HG03457 (cell line): ENCODE measurements at regions not wholly inside any gene's neighbourhood (a gene's known extent, or its start where the extent isn't known, plus 50 kb on each side); places are given as distances from the start of the nearest gene placed in this dataset.
"Not testable (repeated sequence)": the region's sequence is repeated elsewhere in the genome, so short reads cannot be mapped to it uniquely, and the experiment has no call there.

ENCODE experiments used
- ATAC-seq: cut with Tn5 transposase; IDR thresholded peaks from one replicate; pipeline ENCODE4 v1.9.1; 2021; ENCODE audit warnings: moderate number of reproducible peaks; ENCODE audit not compliant: unreplicated experiment

DNA sequence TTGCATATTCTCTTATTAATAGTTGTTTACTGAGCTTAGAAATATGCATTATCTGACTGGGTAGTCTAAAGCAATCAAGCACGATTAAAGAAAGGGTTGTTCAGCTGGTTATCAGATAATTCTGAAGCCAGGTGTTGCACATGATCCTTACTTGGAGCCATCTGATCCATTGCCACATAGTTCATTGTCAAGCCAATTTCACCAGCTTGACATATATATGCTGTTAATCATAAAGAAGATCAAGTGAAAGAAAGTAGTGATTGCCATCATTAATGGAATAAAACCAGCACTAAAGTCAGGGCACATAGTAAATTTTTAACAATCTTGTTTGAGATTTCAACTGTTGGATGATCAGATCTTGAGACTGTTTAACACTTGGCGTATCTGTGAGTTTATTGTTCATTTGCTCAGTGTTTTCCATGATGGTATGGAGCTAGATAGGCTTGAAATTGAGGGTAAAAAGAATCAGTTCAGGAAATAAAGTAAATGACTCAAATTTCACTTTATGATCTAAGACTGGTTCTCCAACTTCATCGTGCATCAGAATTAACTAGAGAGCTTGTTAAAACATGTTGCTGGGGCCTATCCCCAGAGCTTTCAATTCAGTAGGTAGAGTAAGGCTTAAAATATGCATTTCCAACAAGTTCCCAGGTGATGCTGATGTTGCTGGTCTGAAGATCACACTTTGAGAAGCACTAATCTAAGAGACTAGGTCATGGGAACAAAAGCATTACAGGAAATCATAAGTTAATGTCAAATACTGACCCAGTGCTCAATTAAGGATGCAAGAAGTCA is 539.6 kb downstream of the SATB2 start:
- no peak for ATAC-seq

- no peak for ATAC-seq
Measured at GRCh38 chr2:198917275-198917674, 540.5 kb downstream of the SATB2 start.

GRCh38 chr2:198916548-198917080 is 541.1 kb downstream of the SATB2 start:
- no peak for ATAC-seq

DNA sequence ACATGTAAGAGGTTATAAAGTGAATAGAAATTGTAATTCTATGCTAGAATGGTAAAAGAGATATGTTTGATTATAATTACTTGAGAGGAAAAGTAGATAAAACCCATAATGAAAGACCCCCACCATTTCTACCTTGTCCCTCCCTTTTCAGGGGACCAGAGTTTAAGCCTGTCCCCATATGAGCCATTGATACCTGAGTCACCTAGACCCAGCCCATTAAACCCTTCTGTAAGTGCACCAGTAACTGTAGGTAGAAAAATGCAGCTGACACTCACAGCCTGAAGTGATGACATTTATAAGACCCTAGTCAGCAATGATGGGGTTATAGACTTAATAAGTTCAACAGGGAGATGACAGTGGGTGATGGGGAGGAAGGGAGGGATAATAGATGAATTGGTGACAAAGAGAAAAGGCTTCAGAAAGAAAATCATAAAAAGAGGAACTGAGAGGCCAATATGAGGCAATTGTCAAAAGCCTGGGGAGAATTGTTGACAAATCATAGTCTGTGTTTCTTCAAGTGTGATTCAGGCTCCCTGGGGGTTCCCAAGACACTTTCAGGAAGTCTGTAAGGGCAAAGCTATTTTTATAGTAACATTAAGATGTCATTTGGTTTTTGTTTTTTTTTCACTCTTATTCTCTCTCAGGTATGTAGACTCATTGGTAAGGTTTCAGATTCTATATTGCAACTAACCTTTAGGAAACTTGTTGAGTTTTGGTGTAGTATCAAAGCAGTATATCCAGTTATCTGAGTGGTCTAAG is 544.2 kb downstream of the SATB2 start:
- ATAC-seq, result peak; percentile 97

GRCh38 chr2:198909525-198910267 is 548.0 kb downstream of the SATB2 start:
- no peak for ATAC-seq

DNA sequence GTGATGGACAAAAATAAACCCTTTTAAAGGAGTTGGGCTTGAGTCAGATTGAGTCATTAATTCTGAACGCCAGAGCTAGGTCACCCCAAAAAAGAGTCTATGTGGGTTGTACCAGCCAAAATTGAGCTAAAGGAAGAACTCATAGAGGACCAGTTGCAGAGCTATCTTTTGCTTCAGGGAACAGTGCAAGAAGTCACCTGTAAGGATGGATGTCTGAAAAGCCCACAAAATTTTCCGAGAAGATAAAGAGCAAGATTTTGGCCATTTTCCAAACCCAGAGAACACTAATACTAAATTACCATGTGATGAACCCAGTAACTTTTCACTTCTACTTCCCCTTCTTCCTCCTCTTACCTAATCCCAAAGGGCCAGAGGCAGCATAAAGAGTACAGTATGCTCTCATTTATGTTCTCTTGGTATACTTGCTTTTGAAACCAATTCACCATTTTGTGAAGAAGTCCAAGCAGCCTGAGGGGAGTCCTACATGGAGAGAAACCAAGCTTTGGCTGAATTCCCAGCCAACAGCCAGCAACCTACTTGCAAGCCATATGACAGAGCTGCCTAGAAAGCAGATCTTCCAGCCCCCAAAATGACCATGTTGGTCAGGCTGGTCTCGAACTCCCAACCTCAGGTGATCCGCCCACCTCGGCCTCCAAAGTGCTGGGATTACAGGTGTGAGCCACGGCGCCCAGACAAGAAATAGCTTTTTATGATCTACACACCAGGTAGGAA is 551.7 kb downstream of the SATB2 start:
- ATAC-seq, result peak; percentile 58

DNA sequence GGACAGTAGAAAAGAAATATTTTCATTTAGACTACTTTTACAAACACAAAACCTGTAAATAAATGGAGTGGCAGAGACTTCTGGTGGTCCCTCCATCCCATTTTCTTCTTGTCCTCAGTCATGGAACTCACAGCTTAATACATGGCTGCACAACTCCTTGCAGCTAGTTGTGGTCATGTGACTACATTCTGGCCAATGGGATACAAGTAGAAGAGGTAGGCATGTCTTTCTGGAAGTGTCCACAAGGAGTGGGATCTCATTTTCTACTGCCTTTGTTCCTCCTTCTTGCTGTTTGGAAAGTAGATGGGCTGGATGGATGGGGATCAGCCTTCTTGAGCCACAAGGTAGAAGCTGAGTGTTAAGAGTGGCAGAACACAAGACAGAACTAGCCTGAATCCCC is 555.8 kb downstream of the SATB2 start:
- no peak for ATAC-seq

GRCh38 chr2:198900141-198900540 is 557.6 kb downstream of the SATB2 start:
- ATAC-seq, result no peak

DNA sequence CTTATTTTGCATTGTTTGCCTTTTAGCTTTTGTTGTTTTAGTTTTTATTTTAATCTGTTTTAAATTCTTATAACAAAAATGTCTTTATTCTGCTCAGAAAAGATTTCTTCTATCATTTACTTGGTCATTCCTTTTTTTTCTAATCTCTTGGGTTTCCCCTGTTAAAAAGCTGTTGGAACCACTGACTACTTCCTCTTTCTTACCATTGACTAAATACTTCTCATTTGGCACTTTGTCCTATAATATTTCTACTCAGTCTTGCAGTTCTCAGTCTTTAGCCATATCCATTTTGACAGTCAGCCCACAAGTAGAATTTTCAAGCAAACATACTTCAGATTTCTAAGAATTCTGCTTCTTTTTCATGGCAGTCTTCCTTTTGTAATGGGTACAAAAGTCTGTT is 567.2 kb downstream of the SATB2 start:
- ATAC-seq, result peak; percentile 90

DNA sequence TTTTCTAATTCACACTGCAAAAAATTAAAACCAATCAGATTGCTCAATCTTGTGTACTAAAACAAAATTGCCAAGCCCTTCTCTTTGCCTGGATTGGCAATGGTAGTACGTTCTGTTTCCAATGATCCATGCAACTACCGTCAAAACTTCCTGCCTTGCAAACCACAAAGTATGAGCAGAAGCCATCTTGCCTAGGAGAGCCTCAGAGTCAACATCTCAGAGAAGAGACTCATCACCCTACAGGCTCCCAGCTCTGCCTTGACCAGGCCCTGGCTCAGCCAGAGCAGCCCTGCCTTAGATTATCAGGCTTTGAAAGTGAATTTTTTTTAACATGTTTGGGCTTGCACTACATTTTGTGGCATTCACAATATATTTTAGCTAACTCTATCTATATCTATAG is 574.1 kb downstream of the SATB2 start:
- no peak for ATAC-seq

DNA sequence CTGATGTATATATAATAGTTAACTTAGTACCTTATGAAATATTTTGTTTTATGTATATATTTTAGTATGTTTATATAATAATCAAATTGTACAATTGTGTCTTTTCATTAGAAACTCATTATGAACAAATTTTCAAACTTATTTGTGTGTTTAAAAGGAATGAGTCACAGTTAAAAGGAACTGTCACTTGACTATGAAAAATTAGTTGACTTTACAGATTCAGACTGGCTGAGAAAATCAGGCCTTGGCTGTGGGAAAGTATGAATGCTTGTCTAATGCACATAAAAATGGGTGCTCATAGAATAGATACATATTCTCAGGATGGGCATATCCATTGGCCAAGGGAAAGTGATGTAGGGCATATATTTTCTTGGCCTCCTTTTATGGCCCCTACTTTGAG is 576.8 kb downstream of the SATB2 start:
- no peak for ATAC-seq

DNA sequence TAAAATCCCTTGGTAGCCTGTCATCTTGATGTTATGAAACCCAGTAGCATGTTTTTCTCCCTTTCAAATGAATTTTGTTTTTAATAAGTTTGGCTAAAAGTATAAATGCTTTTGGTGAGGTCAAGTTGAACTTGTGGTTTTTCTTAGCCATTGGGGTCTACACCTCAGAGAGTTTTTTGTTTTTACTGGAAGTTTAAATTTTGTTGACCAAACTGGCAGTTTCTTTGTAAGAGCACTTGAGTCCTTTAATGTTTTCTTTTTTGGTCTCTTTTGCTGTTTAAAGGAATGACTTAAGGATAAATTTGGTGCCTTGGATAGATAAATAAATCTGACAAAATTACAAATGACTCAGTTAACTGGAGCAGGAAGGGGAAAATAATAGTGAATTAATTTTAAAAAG is 577.3 kb downstream of the SATB2 start:
- no peak for ATAC-seq

GRCh38 chr2:198874472-198874858 is 583.3 kb downstream of the SATB2 start:
- no peak for ATAC-seq

GRCh38 chr2:198873503-198874471 is 584.0 kb downstream of the SATB2 start:
- ATAC-seq, result no peak

DNA sequence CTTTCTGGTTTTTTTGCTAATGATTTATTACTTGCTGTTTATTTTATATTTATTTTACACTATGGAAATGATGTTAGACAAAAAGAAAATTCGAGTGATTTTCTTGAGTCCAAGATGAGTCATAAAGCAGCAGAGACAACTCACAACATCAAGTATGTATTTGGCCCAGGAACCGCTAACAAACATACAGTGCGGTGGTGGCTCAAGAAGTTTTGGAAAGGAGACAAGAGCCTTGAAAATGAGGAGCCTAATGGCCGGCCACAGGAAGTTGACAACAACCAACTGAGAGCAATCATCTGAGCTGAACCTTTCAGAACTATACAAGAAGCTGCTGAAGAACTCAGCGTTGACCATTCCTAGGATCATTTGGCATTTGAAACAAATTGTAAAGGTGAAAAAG is 594.1 kb downstream of the SATB2 start:
- no peak for ATAC-seq

DNA sequence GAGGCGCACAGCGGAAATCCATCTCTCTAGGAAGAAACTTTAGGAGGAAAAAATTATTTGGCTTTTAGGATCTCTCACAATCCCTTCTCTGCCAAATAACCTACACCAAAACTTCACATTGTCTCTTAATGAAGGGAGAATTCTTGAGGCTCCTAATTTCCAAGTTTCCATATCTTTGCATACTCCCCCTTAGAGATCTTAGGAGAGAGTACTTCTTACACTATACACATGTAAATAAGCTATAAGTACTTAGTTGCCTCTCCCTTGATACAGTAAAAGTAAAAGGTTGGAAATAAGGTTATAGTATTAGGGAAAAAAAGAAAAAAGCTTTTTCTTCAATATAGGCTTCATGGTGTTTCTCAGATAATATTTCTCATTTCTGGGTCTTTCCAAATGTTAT is 596.7 kb downstream of the SATB2 start:
- ATAC-seq, result no peak

GRCh38 chr2:198857246-198857645 is 600.5 kb downstream of the SATB2 start:
- no peak for ATAC-seq

DNA sequence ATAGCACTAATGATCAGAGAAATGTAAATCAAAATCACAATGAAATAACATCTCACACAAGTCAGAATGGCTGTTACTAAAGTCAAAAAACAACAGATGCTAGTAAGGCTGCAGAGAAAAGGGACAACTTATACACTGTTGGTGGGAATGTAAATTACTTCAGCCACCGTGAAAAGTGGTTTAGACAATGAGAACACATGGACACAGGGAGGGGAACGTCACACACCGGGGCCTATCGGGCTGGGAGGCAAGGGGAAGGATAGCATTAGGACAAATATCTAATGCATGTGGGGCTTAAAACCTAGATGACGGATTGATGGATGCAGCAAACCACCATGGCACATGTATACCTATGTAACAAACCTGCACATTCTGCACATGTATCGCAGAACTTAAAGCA is 602.0 kb downstream of the SATB2 start:
- not testable (repeated sequence) for ATAC-seq

DNA sequence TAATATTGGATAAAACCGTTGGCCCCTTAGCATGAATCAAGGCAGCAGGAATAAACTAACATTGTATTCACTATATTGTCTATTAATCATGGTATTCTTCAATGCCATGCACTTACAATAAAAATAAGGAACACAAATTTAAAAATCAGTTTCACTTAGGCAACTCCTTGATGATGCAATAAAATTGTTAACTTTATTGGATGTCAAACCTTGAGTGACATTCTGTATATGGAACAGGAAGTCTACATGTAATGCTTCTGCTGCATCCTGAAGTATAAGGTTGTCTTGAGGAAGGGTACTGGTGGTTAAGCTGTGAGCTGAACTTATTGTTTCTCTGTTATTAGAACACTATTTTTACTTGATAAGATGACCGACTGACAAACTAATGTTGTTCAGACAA is 605.5 kb downstream of the SATB2 start:
- ATAC-seq, result no peak

GRCh38 chr2:198825534-198825933 is 632.2 kb downstream of the SATB2 start:
- no peak for ATAC-seq
